Smooth muscle cell (in vitro differentiated cells): ENCODE measurements at regions not wholly inside any gene's neighbourhood (a gene's known extent, or its start where the extent isn't known, plus 50 kb on each side); places are given as distances from the start of the nearest gene placed in this dataset.
A peak's percentile ranks its signal among the peaks of the same experiment; 100 is the strongest.

ENCODE experiments used
- DNase-seq: peaks from one replicate; lab custom pipeline; 2025; ENCODE audit not compliant: unreplicated experiment; lab: John Stamatoyannopoulos, UW
- H2AFZ ChIP-seq: fragments of 200-600 bp; sonication (generic); 2 replicates; pipeline ENCODE4 v1.6.0; 2016; ENCODE audit warnings: antibody characterized with exemption, low read depth, mild to moderate bottlenecking
- H3F3A ChIP-seq: fragments of 200-600 bp; sonication (generic); 2 replicates; pipeline ENCODE4 v1.6.0; 2017; ENCODE audit warnings: antibody characterized with exemption, low read depth
- H3K27ac ChIP-seq: fragments of 200-600 bp; sonication (generic); 2 replicates; pipeline ENCODE4 v1.5.1; 2016; ENCODE audit warnings: low read depth, mild to moderate bottlenecking
- H3K27me3 ChIP-seq: fragments of 200-600 bp; sonication (generic); 2 replicates; pipeline ENCODE4 v1.6.1; 2016; ENCODE audit warnings: low read depth, mild to moderate bottlenecking
- H3K36me3 ChIP-seq: fragments of 200-600 bp; sonication (generic); 2 replicates; pipeline ENCODE4 v1.5.1; 2016; ENCODE audit warnings: low read depth
- H3K4me1 ChIP-seq: fragments of 200-600 bp; sonication (generic); 2 replicates; pipeline ENCODE4 v1.5.1; 2016; ENCODE audit warnings: low read depth
- H3K4me2 ChIP-seq: fragments of 200-600 bp; sonication (generic); 2 replicates; pipeline ENCODE4 v1.6.0; 2016; ENCODE audit warnings: mild to moderate bottlenecking
- H3K4me3 ChIP-seq: fragments of 200-600 bp; sonication (generic); 2 replicates; pipeline ENCODE4 v1.5.1; 2016; ENCODE audit warnings: mild to moderate bottlenecking
- H3K79me2 ChIP-seq: fragments of 200-600 bp; sonication (generic); 2 replicates; pipeline ENCODE4 v1.6.0; 2016; ENCODE audit warnings: low read depth, mild to moderate bottlenecking
- H3K9ac ChIP-seq: fragments of 200-600 bp; sonication (generic); 2 replicates; pipeline ENCODE4 v1.6.0; 2016; ENCODE audit warnings: low read depth
- H3K9me3 ChIP-seq: fragments of 200-600 bp; sonication (generic); replicated peaks from 2 replicates; pipeline ENCODE4 v1.5.1; 2016; ENCODE audit warnings: low read depth
- H4K20me1 ChIP-seq: fragments of 200-600 bp; sonication (generic); 2 replicates; pipeline ENCODE4 v1.6.0; 2016; ENCODE audit warnings: low read depth
- WGBS: methylation state at CpG from one replicate; pipeline ENCODE4 v1.1.7; 2016; ENCODE audit warnings: low lambda C conversion rate; 5-methylcytosine and 5-hydroxymethylcytosine counted together
- TF ChIP-seq, protein P1 (sequence below): fragments of 200-600 bp; sonication (generic); IDR thresholded peaks from 2 replicates; pipeline ENCODE4 v1.5.1; 2017; ENCODE audit warnings: borderline replicate concordance, mild to moderate bottlenecking, antibody characterized with exemption; ENCODE audit not compliant: insufficient read depth, poor library complexity, severe bottlenecking

GRCh38 chr17:71748872-71749271 lies 371.9 kb upstream of the SOX9 start:
- H3F3A ChIP-seq, result no peaks in the 10 kb centered on the region
- no peaks in the 10 kb centered on the region for H4K20me1 ChIP-seq
- no peak for DNase-seq
- H3K4me2 ChIP-seq, result no peak overlapping the region
- H3K27me3 ChIP-seq, result no peaks in the 10 kb centered on the region
- no peaks in the 10 kb centered on the region for H3K36me3 ChIP-seq
- no peak overlapping the region for H3K9ac ChIP-seq
- H2AFZ ChIP-seq, result no peak overlapping the region
- TF ChIP-seq, protein P1, sequence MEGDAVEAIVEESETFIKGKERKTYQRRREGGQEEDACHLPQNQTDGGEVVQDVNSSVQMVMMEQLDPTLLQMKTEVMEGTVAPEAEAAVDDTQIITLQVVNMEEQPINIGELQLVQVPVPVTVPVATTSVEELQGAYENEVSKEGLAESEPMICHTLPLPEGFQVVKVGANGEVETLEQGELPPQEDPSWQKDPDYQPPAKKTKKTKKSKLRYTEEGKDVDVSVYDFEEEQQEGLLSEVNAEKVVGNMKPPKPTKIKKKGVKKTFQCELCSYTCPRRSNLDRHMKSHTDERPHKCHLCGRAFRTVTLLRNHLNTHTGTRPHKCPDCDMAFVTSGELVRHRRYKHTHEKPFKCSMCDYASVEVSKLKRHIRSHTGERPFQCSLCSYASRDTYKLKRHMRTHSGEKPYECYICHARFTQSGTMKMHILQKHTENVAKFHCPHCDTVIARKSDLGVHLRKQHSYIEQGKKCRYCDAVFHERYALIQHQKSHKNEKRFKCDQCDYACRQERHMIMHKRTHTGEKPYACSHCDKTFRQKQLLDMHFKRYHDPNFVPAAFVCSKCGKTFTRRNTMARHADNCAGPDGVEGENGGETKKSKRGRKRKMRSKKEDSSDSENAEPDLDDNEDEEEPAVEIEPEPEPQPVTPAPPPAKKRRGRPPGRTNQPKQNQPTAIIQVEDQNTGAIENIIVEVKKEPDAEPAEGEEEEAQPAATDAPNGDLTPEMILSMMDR, result no peak
- H3K4me1 ChIP-seq, result peaks cover 5% of the 10 kb centered on the region
- H3K9me3 ChIP-seq, result no peaks in the 10 kb centered on the region
- H3K27ac ChIP-seq, result no peak overlapping the region
- H3K79me2 ChIP-seq, result no peaks in the 10 kb centered on the region
- H3K4me3 ChIP-seq, result no peak overlapping the region

DNA sequence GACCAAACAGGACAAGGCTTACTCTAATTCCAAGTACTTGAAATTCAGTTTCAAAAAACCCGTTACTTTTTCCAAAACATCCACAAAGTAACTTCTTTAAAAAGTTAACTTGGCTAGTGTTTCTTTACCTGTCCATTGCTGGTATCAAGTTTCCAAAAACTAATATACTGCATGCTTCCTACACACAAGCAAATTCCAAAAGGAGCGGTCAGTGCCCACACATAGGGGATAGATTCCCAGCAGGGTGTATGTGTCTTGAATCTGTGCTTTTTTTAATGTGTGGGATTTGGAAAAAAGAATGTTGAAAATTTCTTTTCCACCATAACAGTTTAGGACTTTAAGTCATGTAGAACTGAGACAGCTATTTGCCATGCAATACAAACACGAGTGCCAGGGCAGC lies 367.8 kb upstream of the SOX9 start:
- Histone ChIP-seq H3K4me1 (peaks cover 5% of the 10 kb centered on the region), H4K20me1 (no peaks in the 10 kb centered on the region), H3K79me2 (no peaks in the 10 kb centered on the region), H3K9me3 (no peaks in the 10 kb centered on the region), H3K27ac (no peak overlapping the region), H3K4me3 (no peak overlapping the region), H3F3A (no peaks in the 10 kb centered on the region), H3K4me2 (peak overlapping the region; percentile 58), H2AFZ (peak overlapping the region; percentile 14), H3K27me3 (no peaks in the 10 kb centered on the region), H3K36me3 (no peaks in the 10 kb centered on the region), H3K9ac (no peak overlapping the region)
- TF ChIP-seq, protein P1, result no peak
- 77% methylated on average over 3 of the region's 3 CpGs for WGBS
- DNase-seq, result no peak

DNA sequence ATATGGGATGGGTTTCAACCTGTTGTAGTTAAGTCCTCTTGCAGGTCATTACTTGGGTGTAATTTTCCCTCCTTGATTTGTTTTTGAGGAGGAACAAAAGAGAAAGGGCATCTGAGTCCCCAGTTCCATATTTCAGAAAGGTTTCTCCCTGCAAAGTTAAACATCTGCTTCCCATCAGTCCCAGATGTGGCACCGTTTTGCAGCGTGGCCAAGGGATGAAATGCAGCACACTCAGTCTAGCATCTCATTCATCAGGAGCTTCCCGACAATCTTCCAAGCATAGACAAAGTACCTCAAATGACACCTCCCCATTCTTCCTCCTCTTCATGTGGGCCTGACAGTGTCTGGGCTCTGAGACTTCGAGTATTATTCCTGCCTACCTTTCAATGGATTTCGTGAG lies 363.7 kb upstream of the SOX9 start:
- H3K27me3 ChIP-seq, result no peaks in the 10 kb centered on the region
- WGBS, result 72% methylated on average over 5 of the region's 5 CpGs

GRCh38 chr17:71757956-71758355 lies 362.9 kb upstream of the SOX9 start:
- Histone ChIP-seq H3K9me3 (no peaks in the 10 kb centered on the region), H3K4me3 (no peak overlapping the region)
- DNase-seq, result no peak

More for the DNA sequence above, 363.7 kb upstream of the SOX9 start:
- no peaks in the 10 kb centered on the region for H3F3A ChIP-seq
- H3K4me1 ChIP-seq, result peaks cover 5% of the 10 kb centered on the region
- H3K9ac ChIP-seq, result no peak overlapping the region
- DNase-seq, result no peak
- H3K27ac ChIP-seq, result no peak overlapping the region
- no peak overlapping the region for H3K4me2 ChIP-seq
- H2AFZ ChIP-seq, result no peak overlapping the region
- H3K36me3 ChIP-seq, result no peaks in the 10 kb centered on the region
- no peak overlapping the region for H3K4me3 ChIP-seq
- no peaks in the 10 kb centered on the region for H3K9me3 ChIP-seq
- TF ChIP-seq, protein P1, result no peak
- H3K79me2 ChIP-seq, result no peaks in the 10 kb centered on the region
- H4K20me1 ChIP-seq, result no peaks in the 10 kb centered on the region

More at GRCh38 chr17:71757956-71758355, 362.9 kb upstream of the SOX9 start:
- Histone ChIP-seq H3K4me1 (peaks cover 5% of the 10 kb centered on the region), H3K27me3 (no peaks in the 10 kb centered on the region), H3K4me2 (no peak overlapping the region), H3K79me2 (no peaks in the 10 kb centered on the region), H3K9ac (no peak overlapping the region), H3K27ac (no peak overlapping the region), H2AFZ (no peak overlapping the region), H4K20me1 (no peaks in the 10 kb centered on the region), H3K36me3 (no peaks in the 10 kb centered on the region), H3F3A (no peaks in the 10 kb centered on the region)
- WGBS, result 96% methylated on average over 1 of the region's 1 CpG
- TF ChIP-seq, protein P1, result no peak
